Esophagus squamous epithelium (tissue), 4 donors: ENCODE measurements at regions not wholly inside any gene's neighbourhood (a gene's known extent, or its start where the extent isn't known, plus 50 kb on each side); places are given as distances from the start of the nearest gene placed in this dataset.

ENCODE experiments used
- POLR2A ChIP-seq, 4 donors: fragments of 450-650 bp; IDR thresholded peaks; one replicate each; pipeline ENCODE4 v1.6.1; 2017; ENCODE audit warnings: antibody characterized with exemption in 4 of 4, mild to moderate bottlenecking in 4 of 4, moderate library complexity in 3 of 4
- TF ChIP-seq, protein P1 (sequence below), 6 experiments: fragments of 450-650 bp in 4 of 6; fragments of 200-600 bp in 2 of 6; sonication (generic) in 2 of 6; IDR thresholded peaks; one replicate each; pipeline ENCODE4 v1.5.1; 2016 to 2019; ENCODE audit warnings: antibody characterized with exemption in 6 of 6, mild to moderate bottlenecking in 4 of 6, moderate library complexity in 4 of 6

DNA sequence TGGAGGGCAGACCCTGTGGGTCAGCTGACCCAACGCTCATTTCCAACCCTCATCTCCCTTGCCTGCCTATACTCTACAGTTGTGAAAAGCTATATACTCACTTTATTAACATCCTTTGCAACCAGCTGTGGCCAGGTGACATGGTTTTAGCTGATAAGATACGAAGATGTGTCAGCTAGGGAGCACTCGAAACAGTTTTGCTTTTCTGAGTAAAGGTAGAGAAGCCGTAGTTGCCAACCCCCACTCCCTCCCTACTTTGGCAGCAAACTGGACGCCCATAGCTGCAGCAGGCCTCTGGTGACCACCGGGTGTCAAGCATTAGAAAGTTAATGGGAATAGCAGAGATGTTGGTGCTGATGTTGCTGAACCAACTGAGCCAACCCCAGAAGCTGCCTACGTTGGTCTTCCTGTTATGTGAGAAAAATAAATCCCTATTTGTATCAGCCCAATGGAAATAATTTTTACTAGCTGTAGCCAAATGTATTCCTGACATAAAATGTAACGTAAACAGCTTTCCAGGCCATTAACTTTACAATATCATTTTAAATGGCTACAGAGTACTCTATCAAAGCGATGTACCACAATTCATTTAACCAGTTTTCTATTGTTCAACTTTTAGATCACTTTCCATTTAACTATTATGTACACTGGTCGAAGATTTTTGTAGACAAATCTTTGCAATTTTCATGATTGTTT, 98.5 kb upstream of the TMCC3 start:
- TF ChIP-seq, protein P1, sequence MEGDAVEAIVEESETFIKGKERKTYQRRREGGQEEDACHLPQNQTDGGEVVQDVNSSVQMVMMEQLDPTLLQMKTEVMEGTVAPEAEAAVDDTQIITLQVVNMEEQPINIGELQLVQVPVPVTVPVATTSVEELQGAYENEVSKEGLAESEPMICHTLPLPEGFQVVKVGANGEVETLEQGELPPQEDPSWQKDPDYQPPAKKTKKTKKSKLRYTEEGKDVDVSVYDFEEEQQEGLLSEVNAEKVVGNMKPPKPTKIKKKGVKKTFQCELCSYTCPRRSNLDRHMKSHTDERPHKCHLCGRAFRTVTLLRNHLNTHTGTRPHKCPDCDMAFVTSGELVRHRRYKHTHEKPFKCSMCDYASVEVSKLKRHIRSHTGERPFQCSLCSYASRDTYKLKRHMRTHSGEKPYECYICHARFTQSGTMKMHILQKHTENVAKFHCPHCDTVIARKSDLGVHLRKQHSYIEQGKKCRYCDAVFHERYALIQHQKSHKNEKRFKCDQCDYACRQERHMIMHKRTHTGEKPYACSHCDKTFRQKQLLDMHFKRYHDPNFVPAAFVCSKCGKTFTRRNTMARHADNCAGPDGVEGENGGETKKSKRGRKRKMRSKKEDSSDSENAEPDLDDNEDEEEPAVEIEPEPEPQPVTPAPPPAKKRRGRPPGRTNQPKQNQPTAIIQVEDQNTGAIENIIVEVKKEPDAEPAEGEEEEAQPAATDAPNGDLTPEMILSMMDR (IDR thresholded peaks at IDR 0.05): no peak
- TF ChIP-seq POLR2A (IDR thresholded peaks at IDR 0.05): no peak
